Spleen (tissue), 7 donors: ENCODE measurements at regions not wholly inside any gene's neighbourhood (a gene's known extent, or its start where the extent isn't known, plus 50 kb on each side); places are given as distances from the start of the nearest gene placed in this dataset.

Source experiments
- CTCF ChIP-seq, 11 experiments: fragments of 200-600 bp in 7 of 11; fragments of 450-650 bp in 4 of 11; sonication (generic) in 4 of 11; IDR thresholded peaks in 8 of 11; conservative IDR thresholded peaks in 3 of 11; 1 replicate in 7 of 11; 2 replicates in 4 of 11; pipeline versions ENCODE4 v1.4.0 to v1.8.0; 2016 to 2021; ENCODE audit warnings: antibody characterized with exemption in 11 of 11, inconsistent platforms in 4 of 11, mild to moderate bottlenecking in 1 of 11
- POLR2AphosphoS5 ChIP-seq, 3 donors: sonication (generic); formaldehyde crosslinking; IDR thresholded peaks; one replicate each; pipeline ENCODE4 v1.5.1; 2017; ENCODE audit warnings: antibody characterized with exemption in 3 of 3
- donor health status: DM: no; HTN: no; CAD: no; lungs with moderate emphysema.
- donor health status: DM: no; HTN: no; CAD: no.
- donor health status: DM: no; HTN: no; CAD: no.

DNA sequence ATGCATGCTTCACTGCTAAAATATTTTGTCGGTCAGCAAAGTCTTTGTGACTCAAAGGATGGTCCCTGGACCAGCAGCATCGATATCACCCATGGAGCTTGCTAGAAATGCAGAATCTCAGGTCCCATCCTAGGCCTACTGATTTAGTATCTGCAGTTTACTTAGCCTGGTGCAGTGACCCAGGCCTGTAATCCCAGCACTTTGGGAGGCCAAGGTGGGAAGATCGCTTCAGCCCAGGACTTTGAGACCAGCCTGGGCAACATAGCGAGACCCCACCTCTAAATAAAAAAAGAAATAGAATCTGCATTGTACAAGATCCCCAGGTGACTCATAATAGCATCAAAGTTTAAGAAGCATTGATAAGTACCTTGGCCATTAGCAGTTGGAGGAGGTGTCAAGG lies 248.7 kb downstream of the CD83 start:
- TF ChIP-seq CTCF (IDR thresholded peaks at IDR 0.05 in 8 of 11, conservative IDR thresholded peaks at IDR 0.05 in 3 of 11) (no peak), POLR2AphosphoS5 (IDR thresholded peaks at IDR 0.05) (no peak)
